SK-N-SH treated with all-trans-retinoic acid at 6 μM for 48 hours (cell line): ENCODE measurements at regions not wholly inside any gene's neighbourhood (a gene's known extent, or its start where the extent isn't known, plus 50 kb on each side); places are given as distances from the start of the nearest gene placed in this dataset.

Experiments used
- ARNTL ChIP-seq: fragments of 450-650 bp; formaldehyde crosslinking; IDR thresholded peaks from 2 replicates; pipeline ENCODE4 v1.5.0; 2020; ENCODE audit warnings: low read depth, mild to moderate bottlenecking, moderate library complexity, borderline replicate concordance
- OSR1 ChIP-seq: fragments of 250-450 bp; sonication (Bioruptor Pico); IDR thresholded peaks from 2 replicates; pipeline ENCODE4 v1.8.0; 2022; ENCODE audit warnings: moderate library complexity, mild to moderate bottlenecking, inconsistent platforms
- RARB ChIP-seq: fragments of 250-450 bp; sonication (Bioruptor Pico); IDR thresholded peaks from 2 replicates; pipeline ENCODE4 v1.8.0; 2021; ENCODE audit warnings: mild to moderate bottlenecking, moderate library complexity
- TOX ChIP-seq: fragments of 250-450 bp; sonication (Bioruptor Pico); IDR thresholded peaks from 2 replicates; pipeline ENCODE4 v1.8.0; 2021; ENCODE audit warnings: mild to moderate bottlenecking, moderate library complexity, borderline replicate concordance
- ZNF565 ChIP-seq: fragments of 450-650 bp; formaldehyde crosslinking; conservative IDR thresholded peaks from 2 replicates; pipeline ENCODE4 v1.5.0; 2020; ENCODE audit warnings: low read depth, mild to moderate bottlenecking, moderate library complexity
- ZNF70 ChIP-seq: fragments of 450-650 bp; formaldehyde crosslinking; IDR thresholded peaks from 2 replicates; pipeline ENCODE4 v1.5.0; 2020; ENCODE audit warnings: mild to moderate bottlenecking, moderate library complexity
- TF ChIP-seq, protein P1 (sequence below): fragments of 250-450 bp; sonication (Bioruptor Pico); IDR thresholded peaks from 2 replicates; pipeline ENCODE4 v1.8.0; 2020; ENCODE audit warnings: mild to moderate bottlenecking, moderate library complexity, borderline replicate concordance
- TF ChIP-seq, protein P2 (sequence below): fragments of 250-450 bp; sonication (Bioruptor Pico); IDR thresholded peaks from 2 replicates; pipeline ENCODE4 v1.8.0; 2021; ENCODE audit warnings: low read depth, mild to moderate bottlenecking, moderate library complexity, borderline replicate concordance
- TF ChIP-seq, protein P3 (sequence below): fragments of 250-450 bp; sonication (Bioruptor Pico); IDR thresholded peaks from 2 replicates; pipeline ENCODE4 v1.5.1; 2021; ENCODE audit warnings: mild to moderate bottlenecking, moderate library complexity

DNA sequence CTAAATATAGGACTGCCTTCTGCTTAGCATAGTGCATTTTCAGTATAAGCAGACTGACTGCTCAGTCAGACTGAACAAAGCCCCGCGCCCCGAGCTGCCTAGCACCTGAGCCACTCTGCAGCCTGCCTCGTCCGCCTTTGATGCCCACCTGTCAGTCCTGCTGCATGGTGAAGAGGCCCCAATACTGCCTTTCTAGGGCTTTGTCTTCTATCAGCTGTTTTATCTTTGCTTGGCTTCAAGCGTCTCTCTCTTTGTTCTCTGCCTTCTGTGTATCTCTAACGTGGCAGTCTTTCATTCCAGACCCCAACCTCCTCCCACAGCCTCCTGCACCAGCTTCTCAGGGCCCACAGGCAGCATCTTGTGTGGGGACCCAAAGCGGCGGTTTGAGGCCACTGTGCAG, 1001.0 kb downstream of the VRK1 start:
- no peak for TF ChIP-seq RARB (CRISPR knock-in tag)
- TF ChIP-seq, protein P1, sequence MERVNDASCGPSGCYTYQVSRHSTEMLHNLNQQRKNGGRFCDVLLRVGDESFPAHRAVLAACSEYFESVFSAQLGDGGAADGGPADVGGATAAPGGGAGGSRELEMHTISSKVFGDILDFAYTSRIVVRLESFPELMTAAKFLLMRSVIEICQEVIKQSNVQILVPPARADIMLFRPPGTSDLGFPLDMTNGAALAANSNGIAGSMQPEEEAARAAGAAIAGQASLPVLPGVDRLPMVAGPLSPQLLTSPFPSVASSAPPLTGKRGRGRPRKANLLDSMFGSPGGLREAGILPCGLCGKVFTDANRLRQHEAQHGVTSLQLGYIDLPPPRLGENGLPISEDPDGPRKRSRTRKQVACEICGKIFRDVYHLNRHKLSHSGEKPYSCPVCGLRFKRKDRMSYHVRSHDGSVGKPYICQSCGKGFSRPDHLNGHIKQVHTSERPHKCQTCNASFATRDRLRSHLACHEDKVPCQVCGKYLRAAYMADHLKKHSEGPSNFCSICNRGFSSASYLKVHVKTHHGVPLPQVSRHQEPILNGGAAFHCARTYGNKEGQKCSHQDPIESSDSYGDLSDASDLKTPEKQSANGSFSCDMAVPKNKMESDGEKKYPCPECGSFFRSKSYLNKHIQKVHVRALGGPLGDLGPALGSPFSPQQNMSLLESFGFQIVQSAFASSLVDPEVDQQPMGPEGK (CRISPR knock-in tag): no peak
- TF ChIP-seq, protein P2, sequence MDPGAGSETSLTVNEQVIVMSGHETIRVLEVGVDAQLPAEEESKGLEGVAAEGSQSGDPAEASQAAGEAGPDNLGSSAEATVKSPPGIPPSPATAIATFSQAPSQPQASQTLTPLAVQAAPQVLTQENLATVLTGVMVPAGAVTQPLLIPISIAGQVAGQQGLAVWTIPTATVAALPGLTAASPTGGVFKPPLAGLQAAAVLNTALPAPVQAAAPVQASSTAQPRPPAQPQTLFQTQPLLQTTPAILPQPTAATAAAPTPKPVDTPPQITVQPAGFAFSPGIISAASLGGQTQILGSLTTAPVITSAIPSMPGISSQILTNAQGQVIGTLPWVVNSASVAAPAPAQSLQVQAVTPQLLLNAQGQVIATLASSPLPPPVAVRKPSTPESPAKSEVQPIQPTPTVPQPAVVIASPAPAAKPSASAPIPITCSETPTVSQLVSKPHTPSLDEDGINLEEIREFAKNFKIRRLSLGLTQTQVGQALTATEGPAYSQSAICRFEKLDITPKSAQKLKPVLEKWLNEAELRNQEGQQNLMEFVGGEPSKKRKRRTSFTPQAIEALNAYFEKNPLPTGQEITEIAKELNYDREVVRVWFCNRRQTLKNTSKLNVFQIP (CRISPR knock-in tag): no peak
- no peak for TF ChIP-seq ZNF565 (CRISPR knock-in tag)
- TF ChIP-seq OSR1 (CRISPR knock-in tag): no peak
- TF ChIP-seq, protein P3, sequence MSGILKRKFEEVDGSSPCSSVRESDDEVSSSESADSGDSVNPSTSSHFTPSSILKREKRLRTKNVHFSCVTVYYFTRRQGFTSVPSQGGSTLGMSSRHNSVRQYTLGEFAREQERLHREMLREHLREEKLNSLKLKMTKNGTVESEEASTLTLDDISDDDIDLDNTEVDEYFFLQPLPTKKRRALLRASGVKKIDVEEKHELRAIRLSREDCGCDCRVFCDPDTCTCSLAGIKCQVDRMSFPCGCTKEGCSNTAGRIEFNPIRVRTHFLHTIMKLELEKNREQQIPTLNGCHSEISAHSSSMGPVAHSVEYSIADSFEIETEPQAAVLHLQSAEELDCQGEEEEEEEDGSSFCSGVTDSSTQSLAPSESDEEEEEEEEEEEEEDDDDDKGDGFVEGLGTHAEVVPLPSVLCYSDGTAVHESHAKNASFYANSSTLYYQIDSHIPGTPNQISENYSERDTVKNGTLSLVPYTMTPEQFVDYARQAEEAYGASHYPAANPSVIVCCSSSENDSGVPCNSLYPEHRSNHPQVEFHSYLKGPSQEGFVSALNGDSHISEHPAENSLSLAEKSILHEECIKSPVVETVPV (CRISPR knock-in tag): no peak
- no peak for TF ChIP-seq ZNF70 (CRISPR knock-in tag)
- no peak for TF ChIP-seq ARNTL (CRISPR knock-in tag)
- no peak for TF ChIP-seq TOX (CRISPR knock-in tag)
